Activated CD8-positive, alpha-beta memory T cell treated with anti-CD3 and anti-CD28 coated beads, Interleukin-2, amount 10 ng/mL, durations not matched to agents 7 days and 5 days (primary cell): ENCODE measurements at regions not wholly inside any gene's neighbourhood (a gene's known extent, or its start where the extent isn't known, plus 50 kb on each side); places are given as distances from the start of the nearest gene placed in this dataset.

Source experiments
- ATAC-seq: fragments of 150-1000 bp; cut with Tn5 transposase; one replicate; pipeline ENCODE4 v1.10.0; 2021; ENCODE audit warnings: moderate library complexity
- CTCF ChIA-PET: fragments of 350-600 bp; sonication (Branson Sonifier 250); formaldehyde crosslinking; loops from one replicate; lab custom pipeline; 2021; ENCODE audit warnings: antibody characterized with exemption; lab: Charles Lee
- DNase-seq: peaks from one replicate; pipeline ENCODE4 v3.0.0-alpha.2; 2020
- H3K27ac Mint-ChIP-seq: one replicate; pipeline ENCODE4 v1.8.0; 2021; ENCODE audit warnings: mild to moderate bottlenecking, mixed read lengths
- H3K27me3 Mint-ChIP-seq: one replicate; pipeline ENCODE4 v1.8.0; 2021; ENCODE audit warnings: mixed read lengths
- H3K36me3 Mint-ChIP-seq: one replicate; pipeline ENCODE4 v1.8.0; 2021; ENCODE audit warnings: mild to moderate bottlenecking, mixed read lengths
- H3K4me1 Mint-ChIP-seq: one replicate; pipeline ENCODE4 v1.8.0; 2021; ENCODE audit warnings: mixed read lengths
- H3K4me3 Mint-ChIP-seq: one replicate; pipeline ENCODE4 v1.8.0; 2021; ENCODE audit warnings: mild to moderate bottlenecking, moderate library complexity, mixed read lengths
- H3K9me3 Mint-ChIP-seq: one replicate; pipeline ENCODE4 v1.8.0; 2022; ENCODE audit warnings: low read depth, mixed read lengths

GRCh38 chr14:32017587-32017986 lies 59.5 kb upstream of the ARHGAP5 start:
- CTCF ChIA-PET = no interaction called here

DNA sequence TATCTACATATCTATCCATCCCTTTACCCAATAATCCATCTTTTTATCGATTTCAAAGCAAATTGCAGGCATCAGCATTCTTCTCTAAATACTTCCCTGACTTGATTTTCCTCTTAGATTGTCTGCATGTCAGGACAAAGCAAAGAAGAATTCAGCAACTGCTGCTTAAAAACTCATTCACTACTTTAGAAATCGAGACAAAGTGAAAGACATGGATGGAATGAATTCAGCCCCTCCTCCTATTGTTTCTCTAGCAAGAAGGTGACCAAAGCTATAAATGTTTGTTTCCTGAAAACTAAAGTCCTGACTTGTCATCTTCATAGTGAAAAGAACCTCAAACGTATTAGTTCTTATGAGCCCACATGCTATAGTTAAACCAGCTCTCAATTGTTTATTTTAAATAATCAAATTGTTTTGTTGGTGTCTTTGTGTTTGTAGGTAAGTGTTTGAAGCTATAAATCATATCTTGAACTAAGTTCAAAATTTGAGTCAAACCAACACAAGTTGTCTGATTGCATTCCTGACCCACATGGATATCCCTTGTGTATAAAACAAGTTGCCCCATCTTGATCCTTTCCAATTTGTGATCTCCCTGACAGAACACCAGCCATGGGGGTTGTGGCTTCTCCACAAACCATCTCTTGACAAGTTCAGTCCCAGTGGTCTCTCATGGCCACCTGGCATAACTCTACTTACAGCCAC lies 58.6 kb upstream of the ARHGAP5 start:
- no peak for ATAC-seq
- CTCF ChIA-PET = no interaction called here

More at GRCh38 chr14:32017587-32017986, 59.5 kb upstream of the ARHGAP5 start:
- H3K4me1 Mint-ChIP-seq = no peaks in the 10 kb centered on the region
- no peak overlapping the region for H3K27ac Mint-ChIP-seq
- no peaks in the 10 kb centered on the region for H3K9me3 Mint-ChIP-seq
- DNase-seq (no peak), ATAC-seq (no peak)
- peaks cover 5% of the 10 kb centered on the region for H3K27me3 Mint-ChIP-seq
- H3K4me3 Mint-ChIP-seq = no peak overlapping the region
- H3K36me3 Mint-ChIP-seq = no peaks in the 10 kb centered on the region

DNA sequence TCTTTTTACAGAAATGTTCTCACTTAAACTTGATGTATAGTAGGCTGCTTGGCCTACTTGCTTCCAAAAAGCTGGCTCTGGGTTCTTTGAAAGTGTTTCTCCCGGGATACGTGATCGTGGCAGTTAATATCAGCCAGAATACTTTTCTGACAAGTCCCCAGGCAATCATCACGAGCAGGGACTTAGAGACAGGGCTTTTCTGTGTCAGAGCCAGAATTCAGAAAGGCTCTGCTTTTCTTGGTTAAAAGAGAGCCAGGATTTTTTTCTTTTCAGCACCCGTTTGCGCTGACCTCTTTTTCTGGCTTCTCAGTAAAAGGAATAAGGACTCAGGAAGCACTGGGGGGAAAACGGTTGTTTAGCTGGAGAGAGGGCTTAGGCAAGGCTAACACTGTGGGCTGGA lies 57.8 kb upstream of the ARHGAP5 start:
- no peak for DNase-seq
- Mint-ChIP-seq H3K4me3 (no peak overlapping the region), H3K27ac (no peak overlapping the region), H3K36me3 (no peaks in the 10 kb centered on the region), H3K27me3 (peaks cover 6% of the 10 kb centered on the region), H3K4me1 (no peaks in the 10 kb centered on the region), H3K9me3 (no peaks in the 10 kb centered on the region)
- no peak for ATAC-seq
- CTCF ChIA-PET = no interaction called here

More for the DNA sequence above, 58.6 kb upstream of the ARHGAP5 start:
- Mint-ChIP-seq H3K36me3 (no peaks in the 10 kb centered on the region), H3K27ac (no peak overlapping the region), H3K9me3 (no peaks in the 10 kb centered on the region), H3K27me3 (peaks cover 5% of the 10 kb centered on the region), H3K4me1 (no peaks in the 10 kb centered on the region), H3K4me3 (no peak overlapping the region)
- DNase-seq = no peak

GRCh38 chr14:32020882-32021281 lies 56.2 kb upstream of the ARHGAP5 start:
- DNase-seq = no peak
- no peaks in the 10 kb centered on the region for H3K4me1 Mint-ChIP-seq
- H3K9me3 Mint-ChIP-seq = no peaks in the 10 kb centered on the region
- peaks cover 9% of the 10 kb centered on the region for H3K27me3 Mint-ChIP-seq
- CTCF ChIA-PET = no interaction called here
- ATAC-seq = no peak
- H3K36me3 Mint-ChIP-seq = no peaks in the 10 kb centered on the region
- H3K27ac Mint-ChIP-seq = no peak overlapping the region
- H3K4me3 Mint-ChIP-seq = no peak overlapping the region

GRCh38 chr14:32021341-32021740 lies 55.8 kb upstream of the ARHGAP5 start:
- H3K27me3 Mint-ChIP-seq = peaks cover 11% of the 10 kb centered on the region
- DNase-seq = no peak
- no peak overlapping the region for H3K27ac Mint-ChIP-seq
- H3K4me3 Mint-ChIP-seq = no peak overlapping the region
- no peaks in the 10 kb centered on the region for H3K36me3 Mint-ChIP-seq
- no peak for ATAC-seq
- no peaks in the 10 kb centered on the region for H3K9me3 Mint-ChIP-seq
- CTCF ChIA-PET = no interaction called here
- H3K4me1 Mint-ChIP-seq = no peaks in the 10 kb centered on the region

DNA sequence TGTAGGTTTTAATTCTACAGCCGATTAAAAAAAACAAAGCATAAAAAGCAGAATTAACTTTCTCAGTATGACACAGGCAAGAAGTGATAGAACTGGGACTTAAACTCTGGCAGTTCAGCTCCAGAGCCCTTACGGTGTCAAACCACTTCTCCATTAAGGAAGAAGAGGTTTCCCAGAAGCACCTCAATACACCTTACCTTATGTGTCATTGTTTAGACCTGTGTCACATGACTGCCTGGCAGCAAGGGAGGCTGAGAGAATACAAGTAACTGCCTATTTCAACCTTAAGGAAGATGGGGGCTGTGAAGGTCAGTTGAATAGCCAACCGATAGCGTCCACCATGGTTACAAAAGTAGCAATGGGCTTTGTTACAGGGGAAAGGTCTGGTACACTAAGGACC lies 54.6 kb upstream of the ARHGAP5 start:
- ATAC-seq = no peak
- H3K4me3 Mint-ChIP-seq = no peak overlapping the region
- peaks cover 13% of the 10 kb centered on the region for H3K27me3 Mint-ChIP-seq
- H3K4me1 Mint-ChIP-seq = no peaks in the 10 kb centered on the region
- no peaks in the 10 kb centered on the region for H3K9me3 Mint-ChIP-seq
- no peak for DNase-seq
- H3K27ac Mint-ChIP-seq = no peak overlapping the region
- CTCF ChIA-PET = no interaction called here
- no peaks in the 10 kb centered on the region for H3K36me3 Mint-ChIP-seq

DNA sequence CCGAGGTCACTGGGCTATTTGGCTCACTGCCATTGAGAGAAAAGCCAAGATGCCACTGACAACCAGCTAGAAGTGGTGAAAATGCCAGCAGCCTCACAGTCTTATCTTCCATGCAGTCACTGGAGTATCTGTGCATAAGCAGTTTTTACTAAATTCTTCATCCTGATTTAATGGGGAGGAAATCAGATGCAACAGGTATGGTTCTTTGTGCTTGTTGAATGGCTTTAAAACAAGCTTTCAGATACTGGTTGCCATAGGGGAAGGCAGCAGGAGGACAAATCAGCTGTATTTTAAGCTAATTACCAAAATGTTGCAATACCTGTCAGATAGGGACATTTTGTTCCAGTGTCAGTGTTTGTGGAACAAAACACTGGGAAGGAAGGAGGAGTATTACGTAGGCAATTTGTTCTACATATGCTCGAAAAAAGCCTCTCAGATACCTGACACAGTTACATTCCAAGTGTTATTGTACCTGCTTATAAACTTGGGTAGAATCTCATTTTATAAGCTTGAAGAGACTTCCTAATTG lies 54.1 kb upstream of the ARHGAP5 start:
- Mint-ChIP-seq H3K9me3 (no peaks in the 10 kb centered on the region), H3K4me3 (no peak overlapping the region), H3K36me3 (no peaks in the 10 kb centered on the region), H3K4me1 (no peaks in the 10 kb centered on the region), H3K27me3 (peaks cover 13% of the 10 kb centered on the region), H3K27ac (no peak overlapping the region)
- ATAC-seq (no peak), DNase-seq (no peak)
- CTCF ChIA-PET = no interaction called here

GRCh38 chr14:32023540-32023939 lies 53.6 kb upstream of the ARHGAP5 start:
- Mint-ChIP-seq H3K4me1 (no peaks in the 10 kb centered on the region), H3K9me3 (no peaks in the 10 kb centered on the region), H3K36me3 (no peaks in the 10 kb centered on the region), H3K4me3 (no peak overlapping the region), H3K27me3 (peaks cover 10% of the 10 kb centered on the region), H3K27ac (no peak overlapping the region)
- ATAC-seq (no peak), DNase-seq (no peak)
- CTCF ChIA-PET = no interaction called here

- Mint-ChIP-seq H3K36me3 (no peaks in the 10 kb centered on the region), H3K27ac (no peak overlapping the region), H3K4me3 (no peak overlapping the region), H3K4me1 (no peaks in the 10 kb centered on the region), H3K27me3 (peaks cover 8% of the 10 kb centered on the region), H3K9me3 (no peaks in the 10 kb centered on the region)
- DNase-seq (no peak), ATAC-seq (no peak)
- CTCF ChIA-PET = no interaction called here
Measured at GRCh38 chr14:32027255-32027939, 49.7 kb upstream of the ARHGAP5 start.
